ENCODE measurements at regions not wholly inside any gene's neighbourhood (a gene's known extent, or its start where the extent isn't known, plus 50 kb on each side); places are given as distances from the start of the nearest gene placed in this dataset.

GRCh38 chr7:156582591-156583123, 57.9 kb upstream of the RNF32 start:
- Mint-ChIP-seq H3K4me1 (no peaks in the 10 kb centered on the region), H3K27me3 (ENCODE audit: low read depth in 2 of 2) (peaks cover 0 to 12% of the 10 kb centered on the region in 2 donors), H3K9me3 (no peaks in the 10 kb centered on the region), H3K4me3 (no peak overlapping the region), H3K27ac (no peak overlapping the region), H3K36me3 (no peaks in the 10 kb centered on the region)
- DNase-seq (no peak), ATAC-seq (no peak)
- Histone ChIP-seq H3K4me1 (ENCODE audit: control insufficient read depth, insufficient read depth, low read length) (no peaks in the 10 kb centered on the region), H3K36me3 (ENCODE audit: control insufficient read depth, insufficient read depth, low read length) (no peaks in the 10 kb centered on the region), H3K27ac (ENCODE audit: low read length) (no peak overlapping the region), H3K9me3 (ENCODE audit: control insufficient read depth, insufficient read depth, low read length) (no peaks in the 10 kb centered on the region), H3K27me3 (ENCODE audit: control insufficient read depth, insufficient read depth, low read length) (no peaks in the 10 kb centered on the region), H3K4me3 (ENCODE audit: low read length) (no peak overlapping the region)
- no peak for TF ChIP-seq CTCF (IDR thresholded peaks at IDR 0.05)
- WGBS (ENCODE audit: insufficient coverage): 94% methylated on average over 10 of the region's 11 CpGs
- intact Hi-C loops (cut with micrococcal nuclease): no loop called here

GRCh38 chr7:156580036-156580435, 60.5 kb upstream of the RNF32 start:
- intact Hi-C loops (cut with micrococcal nuclease): no loop called here
- Histone ChIP-seq H3K27ac (ENCODE audit: low read length) (no peak overlapping the region), H3K36me3 (ENCODE audit: control insufficient read depth, insufficient read depth, low read length) (no peaks in the 10 kb centered on the region), H3K27me3 (ENCODE audit: control insufficient read depth, insufficient read depth, low read length) (no peaks in the 10 kb centered on the region), H3K4me1 (ENCODE audit: control insufficient read depth, insufficient read depth, low read length) (no peaks in the 10 kb centered on the region), H3K4me3 (ENCODE audit: low read length) (no peak overlapping the region), H3K9me3 (ENCODE audit: control insufficient read depth, insufficient read depth, low read length) (no peaks in the 10 kb centered on the region)
- H3K4me3 Mint-ChIP-seq: no peak overlapping the region
- H3K27me3 Mint-ChIP-seq (ENCODE audit: low read depth in 2 of 2): peaks cover 0 to 10% of the 10 kb centered on the region in 2 donors
- H3K9me3 Mint-ChIP-seq: no peaks in the 10 kb centered on the region
- no peak for TF ChIP-seq CTCF (IDR thresholded peaks at IDR 0.05)
- DNase-seq (no peak), ATAC-seq (no peak)
- H3K36me3 Mint-ChIP-seq: no peaks in the 10 kb centered on the region
- WGBS (ENCODE audit: insufficient coverage): 95% methylated on average over 8 of the region's 8 CpGs
- no peak overlapping the region for H3K27ac Mint-ChIP-seq
- no peaks in the 10 kb centered on the region for H3K4me1 Mint-ChIP-seq

- peaks cover 3 to 10% of the 10 kb centered on the region in 2 donors for H3K27me3 Mint-ChIP-seq (ENCODE audit: low read depth in 2 of 2)
- ATAC-seq (no peak), DNase-seq (no peak)
- no peak for TF ChIP-seq CTCF (IDR thresholded peaks at IDR 0.05)
- intact Hi-C loops (cut with micrococcal nuclease): no loop called here
- WGBS (ENCODE audit: insufficient coverage): 71% methylated on average over 8 of the region's 8 CpGs
- no peaks in the 10 kb centered on the region for H3K9me3 ChIP-seq (ENCODE audit: control insufficient read depth, insufficient read depth, low read length)
- no peak overlapping the region for H3K4me3 Mint-ChIP-seq
- no peaks in the 10 kb centered on the region for H3K9me3 Mint-ChIP-seq
- no peaks in the 10 kb centered on the region for H3K36me3 Mint-ChIP-seq
- no peak overlapping the region for H3K27ac Mint-ChIP-seq
- H3K36me3 ChIP-seq (ENCODE audit: control insufficient read depth, insufficient read depth, low read length): no peaks in the 10 kb centered on the region
- H3K4me1 Mint-ChIP-seq: no peaks in the 10 kb centered on the region
- H3K27ac ChIP-seq (ENCODE audit: low read length): no peak overlapping the region
- H3K4me1 ChIP-seq (ENCODE audit: control insufficient read depth, insufficient read depth, low read length): no peaks in the 10 kb centered on the region
- H3K27me3 ChIP-seq (ENCODE audit: control insufficient read depth, insufficient read depth, low read length): no peaks in the 10 kb centered on the region
- H3K4me3 ChIP-seq (ENCODE audit: low read length): no peak overlapping the region
Observed at GRCh38 chr7:156579566-156579965, 61.0 kb upstream of the RNF32 start.

GRCh38 chr7:156578978-156579430, 61.6 kb upstream of the RNF32 start:
- Histone ChIP-seq H3K4me3 (ENCODE audit: low read length) (no peak overlapping the region), H3K27me3 (ENCODE audit: control insufficient read depth, insufficient read depth, low read length) (no peaks in the 10 kb centered on the region), H3K27ac (ENCODE audit: low read length) (no peak overlapping the region), H3K9me3 (ENCODE audit: control insufficient read depth, insufficient read depth, low read length) (no peaks in the 10 kb centered on the region), H3K36me3 (ENCODE audit: control insufficient read depth, insufficient read depth, low read length) (no peaks in the 10 kb centered on the region), H3K4me1 (ENCODE audit: control insufficient read depth, insufficient read depth, low read length) (no peaks in the 10 kb centered on the region)
- DNase-seq: no peak
- intact Hi-C loops (cut with micrococcal nuclease): no loop called here
- no peak for TF ChIP-seq CTCF (IDR thresholded peaks at IDR 0.05)
- H3K27me3 Mint-ChIP-seq (ENCODE audit: low read depth in 2 of 2): peaks cover 8 to 10% of the 10 kb centered on the region in 2 donors
- no peaks in the 10 kb centered on the region for H3K9me3 Mint-ChIP-seq
- H3K27ac Mint-ChIP-seq: no peak overlapping the region
- WGBS (ENCODE audit: insufficient coverage): 73% methylated on average over 7 of the region's 8 CpGs
- H3K4me3 Mint-ChIP-seq: no peak overlapping the region
- no peaks in the 10 kb centered on the region for H3K36me3 Mint-ChIP-seq
- ATAC-seq: no peak
- no peaks in the 10 kb centered on the region for H3K4me1 Mint-ChIP-seq

All from natural killer cell (primary cell).